PC-9 (cell line): ENCODE measurements at regions not wholly inside any gene's neighbourhood (a gene's known extent, or its start where the extent isn't known, plus 50 kb on each side); places are given as distances from the start of the nearest gene placed in this dataset.
"Not testable (repeated sequence)": the region's sequence is repeated elsewhere in the genome, so short reads cannot be mapped to it uniquely, and the experiment has no call there.

Experiments
- BruUV-seq: library from RNA; stranded (reverse); fragments of 400-500 nt; replicated peaks from 2 replicates; lab custom pipeline; 2021; lab: Mats Ljungman, UMichigan
- CTCF ChIA-PET: fragments of 300-600 bp; sonication (Branson Sonifier 250); formaldehyde crosslinking; loops from one replicate; lab custom pipeline; 2022; ENCODE audit warnings: antibody characterized with exemption; lab: Charles Lee
- POLR2A ChIA-PET: fragments of 300-600 bp; sonication (Branson Sonifier 250); formaldehyde crosslinking; loops from one replicate; lab custom pipeline; 2022; ENCODE audit warnings: antibody characterized with exemption; ENCODE audit not compliant: unreplicated experiment; lab: Charles Lee
- DNase-seq, 2 experiments: peaks; one replicate each; pipeline versions ENCODE4 v3.0.0 to v3.0.0-alpha.2; 2015 to 2022; ENCODE audit warnings: mixed read lengths in 1 of 2
- H2AFZ ChIP-seq: fragments of 200-600 bp; sonication (generic); 2 replicates; pipeline ENCODE4 v1.8.1; 2017; ENCODE audit warnings: antibody characterized with exemption
- H3F3A ChIP-seq: fragments of 200-600 bp; sonication (generic); 2 replicates; pipeline ENCODE4 v1.8.1; 2017; ENCODE audit warnings: antibody characterized with exemption, mild to moderate bottlenecking, low read depth; ENCODE audit not compliant: insufficient read depth
- H3K27ac ChIP-seq: fragments of 200-600 bp; sonication (generic); 2 replicates; pipeline ENCODE4 v1.6.1; 2016; ENCODE audit warnings: mixed run types
- H3K27me3 ChIP-seq: fragments of 200-600 bp; sonication (generic); 2 replicates; pipeline ENCODE4 v1.6.1; 2016; ENCODE audit warnings: low read depth, mixed run types; ENCODE audit not compliant: insufficient read depth
- H3K36me3 ChIP-seq: fragments of 200-600 bp; sonication (generic); 2 replicates; pipeline ENCODE4 v1.6.1; 2016; ENCODE audit warnings: low read depth, mixed run types
- H3K4me1 ChIP-seq: fragments of 200-600 bp; sonication (generic); replicated peaks from 2 replicates; pipeline ENCODE4 v1.6.1; 2016; ENCODE audit warnings: mixed run types; ENCODE audit not compliant: insufficient read depth
- H3K4me2 ChIP-seq: fragments of 200-600 bp; sonication (generic); 2 replicates; pipeline ENCODE4 v1.6.1; 2017; ENCODE audit warnings: mixed run types
- H3K4me3 ChIP-seq: fragments of 200-600 bp; sonication (generic); 2 replicates; pipeline ENCODE4 v1.6.1; 2016; ENCODE audit warnings: mixed run types
- H3K79me2 ChIP-seq: fragments of 200-600 bp; sonication (generic); 2 replicates; pipeline ENCODE4 v1.6.1; 2017; ENCODE audit warnings: low read depth, mixed run types
- H3K9me2 ChIP-seq: fragments of 200-600 bp; sonication (generic); 2 replicates; pipeline ENCODE4 v1.8.1; 2017; ENCODE audit warnings: mild to moderate bottlenecking; ENCODE audit not compliant: insufficient read depth
- H3K9me3 ChIP-seq: fragments of 200-600 bp; sonication (generic); 2 replicates; pipeline ENCODE4 v1.8.1; 2016; ENCODE audit warnings: low read depth; ENCODE audit not compliant: insufficient read depth
- H4K20me1 ChIP-seq: fragments of 200-600 bp; sonication (generic); 2 replicates; pipeline ENCODE4 v1.8.1; 2017; ENCODE audit not compliant: insufficient read depth
- EZH2 ChIP-seq: fragments of 200-600 bp; sonication (generic); IDR thresholded peaks from 2 replicates; pipeline ENCODE4 v1.8.0; 2017; ENCODE audit warnings: antibody characterized with exemption, low read depth
- intact Hi-C: fragments of 100-400 bp; cut with micrococcal nuclease; formaldehyde crosslinking; loops from one replicate; pipeline ENCODE4 v1.10.0; 2022; ENCODE audit not compliant: unreplicated experiment
- TF ChIP-seq, protein P1 (sequence below): fragments of 200-600 bp; sonication (generic); conservative IDR thresholded peaks from 2 replicates; pipeline ENCODE4 v1.6.1; 2017; ENCODE audit warnings: mixed run types, antibody characterized with exemption, mild to moderate bottlenecking, moderate library complexity

DNA sequence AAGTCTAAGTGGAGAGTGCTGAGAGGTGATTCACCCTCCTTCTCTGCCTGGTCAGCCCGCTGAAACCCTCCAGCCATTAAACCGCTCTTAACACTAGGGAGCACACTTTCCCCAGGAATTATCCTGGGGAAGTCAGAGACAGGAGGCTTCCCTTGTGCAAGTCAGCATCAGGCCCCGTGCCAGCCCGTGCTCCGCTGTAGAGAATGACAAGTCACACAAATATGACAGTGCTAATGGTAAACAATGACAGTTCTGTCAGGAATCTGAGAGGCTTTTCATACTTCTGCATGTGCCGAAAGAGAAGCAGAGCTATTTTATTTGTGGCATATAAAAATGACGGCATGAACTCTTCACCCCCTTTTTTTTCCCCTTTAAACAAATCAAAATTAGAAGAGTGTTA is 816.9 kb upstream of the SLC10A2 start:
- peak overlapping the region; percentile 49 for H2AFZ ChIP-seq
- H3K27ac ChIP-seq: 0 out of 2 replicates have a peak overlapping the region, but pooled peaks have one; percentile 29
- no peak overlapping the region for H3K4me3 ChIP-seq
- TF ChIP-seq, protein P1, sequence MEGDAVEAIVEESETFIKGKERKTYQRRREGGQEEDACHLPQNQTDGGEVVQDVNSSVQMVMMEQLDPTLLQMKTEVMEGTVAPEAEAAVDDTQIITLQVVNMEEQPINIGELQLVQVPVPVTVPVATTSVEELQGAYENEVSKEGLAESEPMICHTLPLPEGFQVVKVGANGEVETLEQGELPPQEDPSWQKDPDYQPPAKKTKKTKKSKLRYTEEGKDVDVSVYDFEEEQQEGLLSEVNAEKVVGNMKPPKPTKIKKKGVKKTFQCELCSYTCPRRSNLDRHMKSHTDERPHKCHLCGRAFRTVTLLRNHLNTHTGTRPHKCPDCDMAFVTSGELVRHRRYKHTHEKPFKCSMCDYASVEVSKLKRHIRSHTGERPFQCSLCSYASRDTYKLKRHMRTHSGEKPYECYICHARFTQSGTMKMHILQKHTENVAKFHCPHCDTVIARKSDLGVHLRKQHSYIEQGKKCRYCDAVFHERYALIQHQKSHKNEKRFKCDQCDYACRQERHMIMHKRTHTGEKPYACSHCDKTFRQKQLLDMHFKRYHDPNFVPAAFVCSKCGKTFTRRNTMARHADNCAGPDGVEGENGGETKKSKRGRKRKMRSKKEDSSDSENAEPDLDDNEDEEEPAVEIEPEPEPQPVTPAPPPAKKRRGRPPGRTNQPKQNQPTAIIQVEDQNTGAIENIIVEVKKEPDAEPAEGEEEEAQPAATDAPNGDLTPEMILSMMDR: peak; percentile 77
- no peak for TF ChIP-seq EZH2
- no TSS peak for BruUV-seq
- peak; percentile 91 to 98 for DNase-seq
- no peaks in the 10 kb centered on the region for H3K27me3 ChIP-seq
- peaks cover 7% of the 10 kb centered on the region for H3K4me1 ChIP-seq
- H4K20me1 ChIP-seq: no peaks in the 10 kb centered on the region
- H3K9me2 ChIP-seq: no peaks in the 10 kb centered on the region
- CTCF ChIA-PET: interaction anchor here (0.6 to 1.0 kb wide), 3 partner anchors 22 to 689 kb away, joined by 3 to 4 read pairs (median 3); no protein-coding TSS in a partner anchor
- peak overlapping the region; percentile 52 for H3K4me2 ChIP-seq
- intact Hi-C loops: loop anchor here (1.0 to 5.0 kb wide), 6 partner anchors 224 to 1707 kb away; no protein-coding TSS in a partner anchor
- H3K9me3 ChIP-seq: no peaks in the 10 kb centered on the region; the same call in 1 of the 2 replicates
- no peaks in the 10 kb centered on the region for H3K79me2 ChIP-seq
- H3K36me3 ChIP-seq: no peaks in the 10 kb centered on the region
- POLR2A ChIA-PET: no interaction called here
- no peaks in the 10 kb centered on the region for H3F3A ChIP-seq

GRCh38 chr13:103880146-103880545 is 813.9 kb upstream of the SLC10A2 start:
- BruUV-seq, CTCF ChIA-PET, H3K79me2 ChIP-seq, DNase-seq, H4K20me1 ChIP-seq, H3K4me3 ChIP-seq, H3K4me2 ChIP-seq, H3K9me2 ChIP-seq, H3K9me3 ChIP-seq, H3K27me3 ChIP-seq, H3F3A ChIP-seq, H3K4me1 ChIP-seq, H3K36me3 ChIP-seq, H3K27ac ChIP-seq, POLR2A ChIA-PET, H2AFZ ChIP-seq: not testable (repeated sequence)
- intact Hi-C loops: loop anchor here (5.0 kb wide), 2 partner anchors 437 to 688 kb away; no protein-coding TSS in a partner anchor

DNA sequence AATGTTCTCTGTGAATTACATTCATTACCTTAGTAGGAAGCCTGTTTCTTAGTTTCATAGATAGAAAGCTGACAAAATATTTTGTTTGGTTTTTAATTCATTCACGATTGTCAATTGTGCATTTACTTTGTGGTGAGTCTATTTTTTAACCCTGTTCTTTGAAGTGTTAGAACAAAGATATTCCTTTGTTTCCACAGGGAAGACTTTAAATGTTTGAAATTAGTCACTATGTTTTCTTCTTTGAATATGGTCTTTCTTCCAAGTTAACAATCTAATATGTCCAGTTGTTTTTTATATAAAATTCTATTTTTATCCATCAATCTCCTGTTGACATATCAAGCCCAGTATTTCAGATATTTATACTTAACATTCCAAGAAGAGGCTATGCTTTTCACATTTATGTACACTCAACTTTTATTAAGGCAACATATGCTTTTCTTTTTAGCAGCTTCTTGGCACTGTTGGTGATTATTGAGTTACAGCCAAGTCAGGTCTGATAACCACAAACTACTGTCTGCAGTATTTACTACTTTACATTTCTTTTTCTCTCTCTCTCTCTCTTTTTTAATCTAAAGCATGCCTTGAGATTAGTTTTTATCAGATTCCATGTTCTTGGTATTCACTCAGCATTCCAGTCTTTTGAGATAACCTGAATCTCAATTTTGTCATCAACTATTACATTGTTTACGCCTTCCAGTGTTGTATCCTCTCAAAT is 812.8 kb upstream of the SLC10A2 start:
- Histone ChIP-seq H3K27ac (no peak overlapping the region), H2AFZ (no peak overlapping the region), H3K27me3 (no peaks in the 10 kb centered on the region), H3K79me2 (no peaks in the 10 kb centered on the region), H3K9me2 (no peaks in the 10 kb centered on the region), H4K20me1 (no peaks in the 10 kb centered on the region), H3K4me3 (no peak overlapping the region), H3F3A (no peaks in the 10 kb centered on the region), H3K4me1 (peaks cover 7% of the 10 kb centered on the region), H3K36me3 (no peaks in the 10 kb centered on the region), H3K9me3 (no peaks in the 10 kb centered on the region), H3K4me2 (no peak overlapping the region)
- BruUV-seq: no TSS peak
- intact Hi-C loops: no loop called here
- no peak for DNase-seq
- ChIA-PET CTCF (no interaction called here), POLR2A (no interaction called here)
- no peak for TF ChIP-seq EZH2
- TF ChIP-seq, protein P1: no peak
